ENCODE measurements at regions not wholly inside any gene's neighbourhood (a gene's known extent, or its start where the extent isn't known, plus 50 kb on each side); places are given as distances from the start of the nearest gene placed in this dataset.

DNA sequence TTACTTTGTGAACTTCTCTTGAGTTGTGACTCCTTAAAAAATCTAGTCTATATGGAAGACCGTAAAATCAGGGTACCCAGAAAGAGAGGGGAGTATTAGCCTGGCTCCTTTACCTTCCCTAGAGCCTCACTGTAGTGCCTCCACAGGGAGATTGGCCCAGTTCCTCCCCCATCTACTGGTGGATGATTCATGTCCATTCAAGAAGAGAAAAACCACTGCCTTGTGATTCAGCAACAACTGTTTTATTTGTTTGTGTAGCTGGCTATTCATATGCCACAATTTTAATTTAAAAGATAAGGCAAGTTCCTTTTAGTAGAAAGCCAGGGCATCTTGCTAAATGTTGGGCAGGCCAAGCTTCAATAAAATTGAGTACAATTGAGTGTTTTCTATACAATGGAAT is 221.8 kb upstream of the KCNIP4 start:
- TF ChIP-seq, protein P1, sequence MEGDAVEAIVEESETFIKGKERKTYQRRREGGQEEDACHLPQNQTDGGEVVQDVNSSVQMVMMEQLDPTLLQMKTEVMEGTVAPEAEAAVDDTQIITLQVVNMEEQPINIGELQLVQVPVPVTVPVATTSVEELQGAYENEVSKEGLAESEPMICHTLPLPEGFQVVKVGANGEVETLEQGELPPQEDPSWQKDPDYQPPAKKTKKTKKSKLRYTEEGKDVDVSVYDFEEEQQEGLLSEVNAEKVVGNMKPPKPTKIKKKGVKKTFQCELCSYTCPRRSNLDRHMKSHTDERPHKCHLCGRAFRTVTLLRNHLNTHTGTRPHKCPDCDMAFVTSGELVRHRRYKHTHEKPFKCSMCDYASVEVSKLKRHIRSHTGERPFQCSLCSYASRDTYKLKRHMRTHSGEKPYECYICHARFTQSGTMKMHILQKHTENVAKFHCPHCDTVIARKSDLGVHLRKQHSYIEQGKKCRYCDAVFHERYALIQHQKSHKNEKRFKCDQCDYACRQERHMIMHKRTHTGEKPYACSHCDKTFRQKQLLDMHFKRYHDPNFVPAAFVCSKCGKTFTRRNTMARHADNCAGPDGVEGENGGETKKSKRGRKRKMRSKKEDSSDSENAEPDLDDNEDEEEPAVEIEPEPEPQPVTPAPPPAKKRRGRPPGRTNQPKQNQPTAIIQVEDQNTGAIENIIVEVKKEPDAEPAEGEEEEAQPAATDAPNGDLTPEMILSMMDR (IDR thresholded peaks at IDR 0.05; ENCODE audit: insufficient read depth in 1 of 2, low read depth in 1 of 2, low read length in 1 of 2, severe bottlenecking in 1 of 2, unreplicated experiment in 1 of 2), result no peak
- H3K4me1 Mint-ChIP-seq (ENCODE audit: low read depth, unreplicated experiment), result no peaks in the 10 kb centered on the region
- POLR2A ChIA-PET, result no interaction called here
- no peak overlapping the region for H3K4me3 Mint-ChIP-seq (ENCODE audit: unreplicated experiment)
- Histone ChIP-seq H3K9me3 (no peaks in the 10 kb centered on the region), H3K4me3 (ENCODE audit: low read depth, low read length) (no peak overlapping the region), H3K4me1 (no peaks in the 10 kb centered on the region), H3K36me3 (ENCODE audit: control insufficient read depth, insufficient read depth, low read length) (no peaks in the 10 kb centered on the region), H3K27me3 (replicated peaks; ENCODE audit: control insufficient read depth, insufficient read depth, low read length) (no peaks in the 10 kb centered on the region)
- no TSS peak for BruUV-seq (replicated peaks)
- CTCF ChIA-PET, result no interaction called here
- intact Hi-C loops (cut with micrococcal nuclease; ENCODE audit: unreplicated experiment), result no loop called here
- no peak overlapping the region for H3K27ac Mint-ChIP-seq (ENCODE audit: unreplicated experiment)
- no peaks in the 10 kb centered on the region for H3K27me3 Mint-ChIP-seq (ENCODE audit: insufficient read depth, unreplicated experiment)
- no peaks in the 10 kb centered on the region for H3K36me3 Mint-ChIP-seq (ENCODE audit: insufficient read depth, unreplicated experiment)
- DNase-seq, result no peak
- no peaks in the 10 kb centered on the region for H3K9me3 Mint-ChIP-seq (ENCODE audit: unreplicated experiment)

DNA sequence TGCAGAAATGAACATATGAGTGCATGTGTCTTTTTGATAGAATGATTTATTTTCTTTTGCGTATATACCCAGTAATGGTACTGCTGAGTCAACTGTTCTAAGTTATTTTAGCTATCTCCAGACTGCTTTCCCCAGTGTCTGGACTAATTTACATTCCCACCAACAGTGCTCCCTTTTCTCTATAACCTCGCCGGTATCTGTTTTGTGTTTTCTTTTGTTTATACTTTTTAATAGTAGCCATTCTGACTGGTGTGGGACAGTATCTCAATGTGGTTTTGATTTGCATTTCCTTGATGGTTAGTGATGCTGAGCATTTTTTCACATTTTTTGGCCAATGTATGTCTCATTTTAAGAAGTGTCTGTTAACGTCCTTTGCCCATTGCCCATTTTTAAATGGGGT is 218.6 kb upstream of the KCNIP4 start:
- ChIA-PET CTCF (no interaction called here), POLR2A (no interaction called here)
- Mint-ChIP-seq H3K27me3 (ENCODE audit: insufficient read depth, unreplicated experiment) (no peaks in the 10 kb centered on the region), H3K4me1 (ENCODE audit: low read depth, unreplicated experiment) (no peaks in the 10 kb centered on the region), H3K9me3 (ENCODE audit: unreplicated experiment) (no peaks in the 10 kb centered on the region), H3K4me3 (ENCODE audit: unreplicated experiment) (no peak overlapping the region), H3K36me3 (ENCODE audit: insufficient read depth, unreplicated experiment) (no peaks in the 10 kb centered on the region), H3K27ac (ENCODE audit: unreplicated experiment) (no peak overlapping the region)
- intact Hi-C loops (cut with micrococcal nuclease; ENCODE audit: unreplicated experiment), result no loop called here
- no peak for DNase-seq
- TF ChIP-seq, protein P1 (IDR thresholded peaks at IDR 0.05; ENCODE audit: insufficient read depth in 1 of 2, low read depth in 1 of 2, low read length in 1 of 2, severe bottlenecking in 1 of 2, unreplicated experiment in 1 of 2), result no peak
- BruUV-seq (replicated peaks), result no TSS peak
- no peaks in the 10 kb centered on the region for H3K36me3 ChIP-seq (ENCODE audit: control insufficient read depth, insufficient read depth, low read length)
- no peaks in the 10 kb centered on the region for H3K4me1 ChIP-seq
- no peaks in the 10 kb centered on the region for H3K9me3 ChIP-seq
- no peak overlapping the region for H3K4me3 ChIP-seq (ENCODE audit: low read depth, low read length)
- H3K27me3 ChIP-seq (replicated peaks; ENCODE audit: control insufficient read depth, insufficient read depth, low read length), result no peaks in the 10 kb centered on the region

DNA sequence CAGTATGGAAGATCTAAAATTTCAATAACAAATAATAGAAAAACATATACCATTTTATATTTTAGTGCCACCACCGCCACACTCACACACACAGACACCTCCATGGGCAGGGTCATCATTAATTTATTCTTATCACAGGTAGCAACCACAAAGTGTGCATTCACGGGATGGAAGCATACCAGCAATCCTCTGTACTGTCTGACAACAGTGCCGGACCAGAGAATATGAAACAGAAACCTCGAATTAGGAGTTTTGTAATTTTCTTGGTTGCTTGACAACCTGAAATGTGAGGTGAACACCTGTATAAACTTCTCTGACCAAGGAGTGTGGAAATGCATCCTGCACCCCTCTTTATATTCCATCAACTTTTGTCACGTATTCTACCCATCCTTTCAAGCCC is 213.9 kb upstream of the KCNIP4 start:
- BruUV-seq (replicated peaks), result no TSS peak
- intact Hi-C loops (cut with micrococcal nuclease; ENCODE audit: unreplicated experiment), result no loop called here
- Histone ChIP-seq H3K36me3 (ENCODE audit: control insufficient read depth, insufficient read depth, low read length) (no peaks in the 10 kb centered on the region), H3K27me3 (replicated peaks; ENCODE audit: control insufficient read depth, insufficient read depth, low read length) (no peaks in the 10 kb centered on the region), H3K4me3 (ENCODE audit: low read depth, low read length) (no peak overlapping the region), H3K4me1 (no peaks in the 10 kb centered on the region), H3K9me3 (peaks cover 3% of the 10 kb centered on the region; the same call in 1 of the 2 replicates)
- ChIA-PET POLR2A (no interaction called here), CTCF (no interaction called here)
- TF ChIP-seq, protein P1 (IDR thresholded peaks at IDR 0.05; ENCODE audit: insufficient read depth in 1 of 2, low read depth in 1 of 2, low read length in 1 of 2, severe bottlenecking in 1 of 2, unreplicated experiment in 1 of 2), result no peak
- Mint-ChIP-seq H3K27me3 (ENCODE audit: insufficient read depth, unreplicated experiment) (no peaks in the 10 kb centered on the region), H3K4me3 (ENCODE audit: unreplicated experiment) (no peak overlapping the region), H3K36me3 (ENCODE audit: insufficient read depth, unreplicated experiment) (no peaks in the 10 kb centered on the region), H3K27ac (ENCODE audit: unreplicated experiment) (no peak overlapping the region), H3K9me3 (ENCODE audit: unreplicated experiment) (no peaks in the 10 kb centered on the region), H3K4me1 (ENCODE audit: low read depth, unreplicated experiment) (no peaks in the 10 kb centered on the region)
- no peak for DNase-seq
